ENCODE measurements at regions not wholly inside any gene's neighbourhood (a gene's known extent, or its start where the extent isn't known, plus 50 kb on each side); places are given as distances from the start of the nearest gene placed in this dataset.

- no peak overlapping the region for H3K4me3 ChIP-seq (ENCODE audit: low read depth in 2 of 2, low read length in 2 of 2)
- H3K27ac ChIP-seq (ENCODE audit: low read length), result no peak overlapping the region
- in situ Hi-C loops (cut with HindIII; ENCODE audit: low pct_unique_long_range_greater_than_20kb, low sequenced_read_pairs), result no loop called here
- TF ChIP-seq POLR2AphosphoS5 (IDR thresholded peaks at IDR 0.05; ENCODE audit: low read depth, low read length), result no peak
- ATAC-seq (no peak), DNase-seq (ENCODE audit: low read depth, low spot score) (no peak)
- no peaks in the 10 kb centered on the region for H3K9me3 ChIP-seq (ENCODE audit: control insufficient read depth, insufficient read depth, low read depth, low read length)
- ChIA-PET POLR2A (no interaction called here), CTCF (no interaction called here)
- BruUV-seq (replicated peaks), result no TSS peak
- intact Hi-C loops (cut with micrococcal nuclease; ENCODE audit: unreplicated experiment), result no loop called here
- H3K36me3 ChIP-seq (ENCODE audit: control insufficient read depth, insufficient read depth, low read length), result no peaks in the 10 kb centered on the region
- H3K27me3 ChIP-seq (ENCODE audit: control insufficient read depth, insufficient read depth, low read length), result no peaks in the 10 kb centered on the region
- no peaks in the 10 kb centered on the region for H3K4me1 ChIP-seq (ENCODE audit: control insufficient read depth, insufficient read depth, low read length)
These were observed 263.2 kb downstream of the TECRL start for GRCh38 chr4:64146030-64146429.

DNA sequence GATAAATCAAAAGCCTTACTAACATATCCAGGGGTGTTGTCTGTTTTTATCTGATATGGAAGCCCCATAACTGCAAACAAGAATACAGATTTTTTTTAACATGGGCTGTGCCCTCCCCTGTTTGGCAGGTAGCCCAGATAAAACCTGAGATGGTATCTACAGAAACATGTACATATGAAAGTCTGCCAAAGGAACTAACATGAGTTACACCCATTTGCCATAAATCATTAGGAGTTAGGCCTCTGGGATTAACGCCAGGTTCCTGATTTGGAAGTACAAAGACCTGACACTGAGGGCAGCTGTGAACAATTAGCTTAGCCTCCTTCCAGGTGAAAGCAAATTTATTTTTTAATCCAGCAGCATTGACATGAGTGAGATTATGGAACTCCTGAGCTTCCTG, 264.3 kb downstream of the TECRL start:
- ChIA-PET POLR2A (no interaction called here), CTCF (no interaction called here)
- no TSS peak for BruUV-seq (replicated peaks)
- H3K27me3 ChIP-seq (ENCODE audit: control insufficient read depth, insufficient read depth, low read length), result no peaks in the 10 kb centered on the region
- H3K27ac ChIP-seq (ENCODE audit: low read length), result no peak overlapping the region
- TF ChIP-seq SIN3A (IDR thresholded peaks at IDR 0.05; ENCODE audit: borderline replicate concordance, insufficient read depth, low read depth, low read length) (no peak), POLR2AphosphoS5 (IDR thresholded peaks at IDR 0.05; ENCODE audit: low read depth, low read length) (no peak), TCF7L2 (IDR thresholded peaks at IDR 0.05; ENCODE audit: low read depth, low read length) (no peak)
- TF ChIP-seq, protein P1, sequence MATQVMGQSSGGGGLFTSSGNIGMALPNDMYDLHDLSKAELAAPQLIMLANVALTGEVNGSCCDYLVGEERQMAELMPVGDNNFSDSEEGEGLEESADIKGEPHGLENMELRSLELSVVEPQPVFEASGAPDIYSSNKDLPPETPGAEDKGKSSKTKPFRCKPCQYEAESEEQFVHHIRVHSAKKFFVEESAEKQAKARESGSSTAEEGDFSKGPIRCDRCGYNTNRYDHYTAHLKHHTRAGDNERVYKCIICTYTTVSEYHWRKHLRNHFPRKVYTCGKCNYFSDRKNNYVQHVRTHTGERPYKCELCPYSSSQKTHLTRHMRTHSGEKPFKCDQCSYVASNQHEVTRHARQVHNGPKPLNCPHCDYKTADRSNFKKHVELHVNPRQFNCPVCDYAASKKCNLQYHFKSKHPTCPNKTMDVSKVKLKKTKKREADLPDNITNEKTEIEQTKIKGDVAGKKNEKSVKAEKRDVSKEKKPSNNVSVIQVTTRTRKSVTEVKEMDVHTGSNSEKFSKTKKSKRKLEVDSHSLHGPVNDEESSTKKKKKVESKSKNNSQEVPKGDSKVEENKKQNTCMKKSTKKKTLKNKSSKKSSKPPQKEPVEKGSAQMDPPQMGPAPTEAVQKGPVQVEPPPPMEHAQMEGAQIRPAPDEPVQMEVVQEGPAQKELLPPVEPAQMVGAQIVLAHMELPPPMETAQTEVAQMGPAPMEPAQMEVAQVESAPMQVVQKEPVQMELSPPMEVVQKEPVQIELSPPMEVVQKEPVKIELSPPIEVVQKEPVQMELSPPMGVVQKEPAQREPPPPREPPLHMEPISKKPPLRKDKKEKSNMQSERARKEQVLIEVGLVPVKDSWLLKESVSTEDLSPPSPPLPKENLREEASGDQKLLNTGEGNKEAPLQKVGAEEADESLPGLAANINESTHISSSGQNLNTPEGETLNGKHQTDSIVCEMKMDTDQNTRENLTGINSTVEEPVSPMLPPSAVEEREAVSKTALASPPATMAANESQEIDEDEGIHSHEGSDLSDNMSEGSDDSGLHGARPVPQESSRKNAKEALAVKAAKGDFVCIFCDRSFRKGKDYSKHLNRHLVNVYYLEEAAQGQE (IDR thresholded peaks at IDR 0.05; ENCODE audit: insufficient read depth in 1 of 2, low read depth in 2 of 2, low read length in 1 of 2), result no peak
- TF ChIP-seq, protein P2, sequence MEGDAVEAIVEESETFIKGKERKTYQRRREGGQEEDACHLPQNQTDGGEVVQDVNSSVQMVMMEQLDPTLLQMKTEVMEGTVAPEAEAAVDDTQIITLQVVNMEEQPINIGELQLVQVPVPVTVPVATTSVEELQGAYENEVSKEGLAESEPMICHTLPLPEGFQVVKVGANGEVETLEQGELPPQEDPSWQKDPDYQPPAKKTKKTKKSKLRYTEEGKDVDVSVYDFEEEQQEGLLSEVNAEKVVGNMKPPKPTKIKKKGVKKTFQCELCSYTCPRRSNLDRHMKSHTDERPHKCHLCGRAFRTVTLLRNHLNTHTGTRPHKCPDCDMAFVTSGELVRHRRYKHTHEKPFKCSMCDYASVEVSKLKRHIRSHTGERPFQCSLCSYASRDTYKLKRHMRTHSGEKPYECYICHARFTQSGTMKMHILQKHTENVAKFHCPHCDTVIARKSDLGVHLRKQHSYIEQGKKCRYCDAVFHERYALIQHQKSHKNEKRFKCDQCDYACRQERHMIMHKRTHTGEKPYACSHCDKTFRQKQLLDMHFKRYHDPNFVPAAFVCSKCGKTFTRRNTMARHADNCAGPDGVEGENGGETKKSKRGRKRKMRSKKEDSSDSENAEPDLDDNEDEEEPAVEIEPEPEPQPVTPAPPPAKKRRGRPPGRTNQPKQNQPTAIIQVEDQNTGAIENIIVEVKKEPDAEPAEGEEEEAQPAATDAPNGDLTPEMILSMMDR (IDR thresholded peaks at IDR 0.05), result no peak
- H3K4me3 ChIP-seq (ENCODE audit: low read depth in 2 of 2, low read length in 2 of 2), result no peak overlapping the region
- no peak for ATAC-seq
- no peaks in the 10 kb centered on the region for H3K36me3 ChIP-seq (ENCODE audit: control insufficient read depth, insufficient read depth, low read length)
- in situ Hi-C loops (cut with HindIII; ENCODE audit: low pct_unique_long_range_greater_than_20kb, low sequenced_read_pairs) (no loop called here), intact Hi-C loops (cut with micrococcal nuclease; ENCODE audit: unreplicated experiment) (no loop called here)
- no peaks in the 10 kb centered on the region for H3K4me1 ChIP-seq (ENCODE audit: control insufficient read depth, insufficient read depth, low read length)
- H3K9me3 ChIP-seq (ENCODE audit: control insufficient read depth, insufficient read depth, low read depth, low read length), result no peaks in the 10 kb centered on the region
- DNase-seq (ENCODE audit: low read depth, low spot score), result no peak

GRCh38 chr4:64130907-64131306, 278.3 kb downstream of the TECRL start:
- CTCF ChIA-PET, result no interaction called here
- Histone ChIP-seq H3K9me3 (ENCODE audit: control insufficient read depth, insufficient read depth, low read depth, low read length) (no peaks in the 10 kb centered on the region), H3K27ac (ENCODE audit: low read length) (no peak overlapping the region), H3K36me3 (ENCODE audit: control insufficient read depth, insufficient read depth, low read length) (no peaks in the 10 kb centered on the region), H3K4me1 (ENCODE audit: control insufficient read depth, insufficient read depth, low read length) (no peaks in the 10 kb centered on the region), H3K27me3 (ENCODE audit: control insufficient read depth, insufficient read depth, low read length) (no peaks in the 10 kb centered on the region), H3K4me3 (ENCODE audit: low read depth in 2 of 2, low read length in 2 of 2) (no peak overlapping the region)
- BruUV-seq (replicated peaks), result no TSS peak
- POLR2A ChIA-PET, result no interaction called here
- no peak for ATAC-seq
- DNase-seq (ENCODE audit: low read depth, low spot score), result no peak
- intact Hi-C loops (cut with micrococcal nuclease; ENCODE audit: unreplicated experiment) (no loop called here), in situ Hi-C loops (cut with HindIII; ENCODE audit: low pct_unique_long_range_greater_than_20kb, low sequenced_read_pairs) (no loop called here)
- TF ChIP-seq POLR2AphosphoS5 (IDR thresholded peaks at IDR 0.05; ENCODE audit: low read depth, low read length), result no peak
- no peak for TF ChIP-seq TCF7L2 (IDR thresholded peaks at IDR 0.05; ENCODE audit: low read depth, low read length)
- TF ChIP-seq, protein P1 (IDR thresholded peaks at IDR 0.05; ENCODE audit: insufficient read depth in 1 of 2, low read depth in 2 of 2, low read length in 1 of 2), result no peak
- TF ChIP-seq, protein P2 (IDR thresholded peaks at IDR 0.05), result no peak
- no peak for TF ChIP-seq SIN3A (IDR thresholded peaks at IDR 0.05; ENCODE audit: borderline replicate concordance, insufficient read depth, low read depth, low read length)

All from Panc1 (cell line).